Natural killer cell (primary cell): ENCODE measurements at regions not wholly inside any gene's neighbourhood (a gene's known extent, or its start where the extent isn't known, plus 50 kb on each side); places are given as distances from the start of the nearest gene placed in this dataset.
A peak's percentile ranks its signal among the peaks of the same experiment; 100 is the strongest.
"Not testable (repeated sequence)": the region's sequence is repeated elsewhere in the genome, so short reads cannot be mapped to it uniquely, and the experiment has no call there.

ENCODE experiments used
- ATAC-seq, 3 donors: fragments of 150-1000 bp in 2 of 3; fragments of 200-7000 bp in 1 of 3; cut with Tn5 transposase; 1 replicate in 1 of 3; 2 replicates in 2 of 3; pipeline ENCODE4 v1.10.0; 2021; ENCODE audit warnings: mild to moderate bottlenecking in 2 of 3, moderate library complexity in 2 of 3
- DNase-seq, 2 donors: peaks; one replicate each; pipeline versions ENCODE4 v3.0.0 to v3.0.0-alpha.2; 2013 to 2021; ENCODE audit warnings: mixed read lengths in 1 of 2
- H3K27ac ChIP-seq: one replicate; pipeline ENCODE4 v1.5.1; 2013; ENCODE audit warnings: mild to moderate bottlenecking, low read length
- H3K27me3 ChIP-seq: one replicate; pipeline ENCODE4 v1.6.1; 2013; ENCODE audit warnings: low read length; ENCODE audit not compliant: control insufficient read depth, insufficient read depth
- H3K36me3 ChIP-seq: one replicate; pipeline ENCODE4 v1.6.1; 2013; ENCODE audit warnings: low read length; ENCODE audit not compliant: control insufficient read depth, insufficient read depth
- H3K4me1 ChIP-seq: one replicate; pipeline ENCODE4 v1.6.1; 2013; ENCODE audit warnings: low read length; ENCODE audit not compliant: control insufficient read depth, insufficient read depth
- H3K4me3 ChIP-seq: one replicate; pipeline ENCODE4 v1.5.1; 2013; ENCODE audit warnings: low read length
- H3K9me3 ChIP-seq: one replicate; pipeline ENCODE4 v1.6.1; 2013; ENCODE audit warnings: low read length; ENCODE audit not compliant: control insufficient read depth, insufficient read depth
- H3K27ac Mint-ChIP-seq, 2 donors: one replicate each; pipeline ENCODE4 v1.8.0; 2022; ENCODE audit warnings: mild to moderate bottlenecking in 2 of 2, mixed read lengths in 2 of 2, moderate library complexity in 1 of 2
- H3K27me3 Mint-ChIP-seq, 2 donors: one replicate each; pipeline ENCODE4 v1.8.0; 2022; ENCODE audit warnings: low read depth in 2 of 2, mixed read lengths in 2 of 2
- H3K36me3 Mint-ChIP-seq: one replicate; pipeline ENCODE4 v1.8.0; 2022; ENCODE audit warnings: mixed read lengths
- H3K4me1 Mint-ChIP-seq, 2 donors: one replicate each; pipeline ENCODE4 v1.8.0; 2022; ENCODE audit warnings: mixed read lengths in 2 of 2
- H3K4me3 Mint-ChIP-seq: one replicate; pipeline ENCODE4 v1.8.0; 2022; ENCODE audit warnings: mild to moderate bottlenecking, moderate library complexity, mixed read lengths
- H3K9me3 Mint-ChIP-seq, 2 donors: one replicate each; pipeline ENCODE4 v1.8.0; 2022; ENCODE audit warnings: mixed read lengths in 2 of 2
- CTCF ChIP-seq: fragments of 200-600 bp; IDR thresholded peaks from one replicate; pipeline ENCODE4 v1.8.0; 2022; ENCODE audit warnings: antibody characterized with exemption
- WGBS: methylation state at CpG from one replicate; pipeline ENCODE4 v1.1.7; 2013; ENCODE audit warnings: missing lambda C conversion rate; ENCODE audit not compliant: insufficient coverage; 5-methylcytosine and 5-hydroxymethylcytosine counted together
- intact Hi-C: fragments of 100-400 bp; cut with micrococcal nuclease; formaldehyde crosslinking; loops from one replicate; pipeline ENCODE4 v1.14.2; 2022

GRCh38 chr7:37549076-37549931 lies 100.6 kb upstream of the ELMO1 start:
- Mint-ChIP-seq H3K9me3 (no peaks in the 10 kb centered on the region), H3K27ac (no peak overlapping the region), H3K4me3 (no peak overlapping the region), H3K36me3 (no peaks in the 10 kb centered on the region), H3K4me1 (no peaks in the 10 kb centered on the region), H3K27me3 (peaks cover 0 to 8% of the 10 kb centered on the region in 2 donors)
- Histone ChIP-seq H3K9me3 (no peaks in the 10 kb centered on the region), H3K4me1 (no peaks in the 10 kb centered on the region), H3K36me3 (no peaks in the 10 kb centered on the region), H3K27me3 (no peaks in the 10 kb centered on the region), H3K4me3 (no peak overlapping the region), H3K27ac (no peak overlapping the region)
- no peak for DNase-seq
- no peak for TF ChIP-seq CTCF
- intact Hi-C loops: no loop called here
- 56% methylated on average over 8 of the region's 8 CpGs for WGBS
- peak in 1 of 3 donors; percentile 37 for ATAC-seq

GRCh38 chr7:37550426-37550825 lies 101.8 kb upstream of the ELMO1 start:
- WGBS: 14% methylated on average over 3 of the region's 3 CpGs
- Mint-ChIP-seq H3K36me3 (no peaks in the 10 kb centered on the region), H3K27ac (no peak overlapping the region), H3K27me3 (peaks cover 0 to 8% of the 10 kb centered on the region in 2 donors), H3K4me1 (no peaks in the 10 kb centered on the region), H3K4me3 (no peak overlapping the region), H3K9me3 (no peaks in the 10 kb centered on the region)
- intact Hi-C loops: no loop called here
- ATAC-seq: no peak
- H3K27me3 ChIP-seq: no peaks in the 10 kb centered on the region
- H3K27ac ChIP-seq: no peak overlapping the region
- H3K36me3 ChIP-seq: no peaks in the 10 kb centered on the region
- DNase-seq: no peak
- no peaks in the 10 kb centered on the region for H3K4me1 ChIP-seq
- no peaks in the 10 kb centered on the region for H3K9me3 ChIP-seq
- H3K4me3 ChIP-seq: no peak overlapping the region
- TF ChIP-seq CTCF: no peak

- Histone ChIP-seq H3K4me3 (no peak overlapping the region), H3K36me3 (no peaks in the 10 kb centered on the region), H3K9me3 (no peaks in the 10 kb centered on the region), H3K4me1 (no peaks in the 10 kb centered on the region), H3K27ac (no peak overlapping the region), H3K27me3 (no peaks in the 10 kb centered on the region)
- intact Hi-C loops: no loop called here
- Mint-ChIP-seq H3K4me1 (no peaks in the 10 kb centered on the region), H3K36me3 (no peaks in the 10 kb centered on the region), H3K9me3 (no peaks in the 10 kb centered on the region), H3K27me3 (peaks cover 0 to 8% of the 10 kb centered on the region in 2 donors), H3K4me3 (no peak overlapping the region), H3K27ac (no peak overlapping the region)
- DNase-seq (no peak), ATAC-seq (no peak)
- no peak for TF ChIP-seq CTCF
- 55% methylated on average over 2 of the region's 2 CpGs for WGBS
Measured at GRCh38 chr7:37550872-37551271, 102.2 kb upstream of the ELMO1 start.

DNA sequence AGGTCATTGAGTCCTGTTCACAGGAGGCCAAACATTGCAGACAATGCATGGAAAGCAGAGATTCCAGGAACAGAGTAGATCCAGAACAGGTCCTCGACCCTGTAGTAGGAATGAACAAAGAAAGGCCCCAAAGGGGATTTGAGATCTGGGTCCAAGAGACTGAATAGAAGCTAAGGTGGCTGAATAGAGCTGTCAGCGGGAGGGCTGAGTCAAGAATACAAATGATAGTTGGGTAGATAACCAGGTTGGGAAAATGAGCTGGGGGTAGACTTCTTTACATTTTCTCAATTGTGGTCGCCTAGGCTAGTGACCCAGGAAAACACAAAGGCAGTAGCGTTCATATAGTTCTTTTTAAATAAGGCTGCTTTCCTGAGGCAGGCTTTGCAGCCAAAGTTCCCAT lies 103.4 kb upstream of the ELMO1 start:
- DNase-seq (no peak), ATAC-seq (no peak)
- H3K36me3 ChIP-seq: no peaks in the 10 kb centered on the region
- 75% methylated on average over 4 of the region's 4 CpGs for WGBS
- H3K27me3 ChIP-seq: no peaks in the 10 kb centered on the region
- Mint-ChIP-seq H3K36me3 (no peaks in the 10 kb centered on the region), H3K27ac (no peak overlapping the region), H3K9me3 (no peaks in the 10 kb centered on the region), H3K4me3 (no peak overlapping the region), H3K4me1 (no peaks in the 10 kb centered on the region), H3K27me3 (peaks cover 0 to 8% of the 10 kb centered on the region in 2 donors)
- H3K4me3 ChIP-seq: no peak overlapping the region
- H3K4me1 ChIP-seq: no peaks in the 10 kb centered on the region
- intact Hi-C loops: no loop called here
- no peak overlapping the region for H3K27ac ChIP-seq
- no peak for TF ChIP-seq CTCF
- no peaks in the 10 kb centered on the region for H3K9me3 ChIP-seq

DNA sequence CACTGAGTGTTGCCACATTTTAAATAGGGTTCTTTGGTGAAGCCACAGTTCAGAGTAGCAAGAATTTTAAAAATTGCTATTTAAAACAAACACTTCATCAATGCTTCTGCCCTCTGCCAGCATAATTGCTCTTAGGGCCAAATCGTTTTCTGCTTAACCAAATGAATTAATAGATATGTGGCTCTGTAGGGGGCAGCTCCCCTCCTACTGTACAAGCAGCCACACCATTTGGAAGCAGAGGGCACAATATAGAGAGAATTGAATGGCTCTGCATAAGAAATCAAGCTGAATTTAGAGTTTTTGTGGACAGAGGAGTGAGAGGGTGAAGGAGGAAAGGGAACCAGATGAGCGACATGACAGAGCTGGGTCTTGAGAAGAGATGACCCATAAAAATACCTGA lies 103.8 kb upstream of the ELMO1 start:
- 0% methylated on average over 1 of the region's 2 CpGs for WGBS
- intact Hi-C loops: not testable (repeated sequence)

More for the DNA sequence above, 103.8 kb upstream of the ELMO1 start:
- H3K9me3 ChIP-seq, H3K27me3 Mint-ChIP-seq, ATAC-seq, H3K9me3 Mint-ChIP-seq, H3K36me3 Mint-ChIP-seq, H3K4me3 ChIP-seq, H3K36me3 ChIP-seq, H3K27ac ChIP-seq, H3K27ac Mint-ChIP-seq, H3K4me1 Mint-ChIP-seq, DNase-seq, H3K4me3 Mint-ChIP-seq, H3K4me1 ChIP-seq, H3K27me3 ChIP-seq: not testable (repeated sequence)
